ENCODE measurements at regions not wholly inside any gene's neighbourhood (a gene's known extent, or its start where the extent isn't known, plus 50 kb on each side); places are given as distances from the start of the nearest gene placed in this dataset.

- no peak for TF ChIP-seq SIX5 (IDR thresholded peaks at IDR 0.05; ENCODE audit: low read depth, low read length)
- no peak for TF ChIP-seq MAX (IDR thresholded peaks at IDR 0.05)
- TF ChIP-seq SIRT6 (IDR thresholded peaks at IDR 0.05; ENCODE audit: low read length) = no peak
- TF ChIP-seq JUND (IDR thresholded peaks at IDR 0.05; ENCODE audit: low read length) = no peak
These were observed 143.8 kb upstream of the SLC38A2 start (continued) for GRCh38 chr12:46516238-46516932.
